SU-DHL-6 (cell line): ENCODE measurements at regions not wholly inside any gene's neighbourhood (a gene's known extent, or its start where the extent isn't known, plus 50 kb on each side); places are given as distances from the start of the nearest gene placed in this dataset.

Experiments
- H2AFZ ChIP-seq: fragments of 200-600 bp; sonication (generic); 2 replicates; pipeline ENCODE4 v1.6.1; 2014; ENCODE audit warnings: low read depth, mild to moderate bottlenecking, moderate library complexity, mixed read lengths, antibody characterized with exemption, low read length; ENCODE audit not compliant: severe bottlenecking
- H3F3A ChIP-seq: fragments of 200-600 bp; shearing (Covaris generic); 2 replicates; pipeline ENCODE4 v1.6.0; 2016; ENCODE audit warnings: antibody characterized with exemption, mild to moderate bottlenecking; ENCODE audit not compliant: insufficient read depth
- H3K27ac ChIP-seq: fragments of 200-600 bp; sonication (generic); 2 replicates; pipeline ENCODE4 v1.5.1; 2016; ENCODE audit warnings: low read depth, mild to moderate bottlenecking, low read length, moderate library complexity, mixed read lengths
- H3K27me3 ChIP-seq: fragments of 200-600 bp; sonication (generic), shearing (Covaris generic); 2 replicates; pipeline ENCODE4 v1.6.0; 2014; ENCODE audit warnings: mild to moderate bottlenecking, low read length
- H3K36me3 ChIP-seq: fragments of 200-600 bp; sonication (generic); 2 replicates; pipeline ENCODE4 v1.6.1; 2014; ENCODE audit warnings: mild to moderate bottlenecking, low read length, mixed read lengths
- H3K4me2 ChIP-seq: fragments of 300-600, 200-600 bp; shearing (Covaris generic), sonication (generic); 2 replicates; pipeline ENCODE4 v1.6.0; 2014; ENCODE audit warnings: low read length, low read depth, mild to moderate bottlenecking; ENCODE audit not compliant: poor library complexity, severe bottlenecking
- H3K4me3 ChIP-seq: fragments of 200-600 bp; sonication (generic); 2 replicates; pipeline ENCODE4 v1.5.1; 2014; ENCODE audit warnings: antibody characterized with exemption, low read length, mild to moderate bottlenecking, mixed read lengths; ENCODE audit not compliant: insufficient read depth, poor library complexity, severe bottlenecking
- H3K79me2 ChIP-seq: fragments of 200-600 bp; sonication (generic); 2 replicates; pipeline ENCODE4 v1.6.1; 2014; ENCODE audit warnings: mild to moderate bottlenecking, low read length, moderate library complexity; ENCODE audit not compliant: insufficient read depth
- H3K9ac ChIP-seq: fragments of 200-600 bp; sonication (generic); 2 replicates; pipeline ENCODE4 v1.7.0; 2014; ENCODE audit warnings: mild to moderate bottlenecking, low read length
- H3K9me2 ChIP-seq: fragments of 200-600 bp; sonication (generic); replicated peaks from 2 replicates; pipeline ENCODE4 v1.6.1; 2014; ENCODE audit warnings: low read length; ENCODE audit not compliant: insufficient read depth
- H3K9me3 ChIP-seq: fragments of 200-600 bp; sonication (generic); 2 replicates; pipeline ENCODE4 v1.6.1; 2014; ENCODE audit warnings: low read length, mixed read lengths; ENCODE audit not compliant: insufficient read depth
- H4K20me1 ChIP-seq: fragments of 200-600 bp; sonication (generic); 2 replicates; pipeline ENCODE4 v1.6.1; 2014; ENCODE audit warnings: low read depth, mild to moderate bottlenecking, antibody characterized with exemption, low read length, moderate library complexity, mixed read lengths
- EZH2phosphoT487 ChIP-seq: fragments of 200-600 bp; sonication (generic), shearing (Covaris generic); conservative IDR thresholded peaks from 2 replicates; pipeline ENCODE4 v1.6.1; 2018; ENCODE audit warnings: mild to moderate bottlenecking, antibody characterized with exemption, low read length, moderate library complexity, mixed read lengths
- TF ChIP-seq, protein P1 (sequence below): fragments of 200-600 bp; sonication (generic); IDR thresholded peaks from one replicate; pipeline ENCODE4 v1.5.1; 2017; ENCODE audit warnings: antibody characterized with exemption, mild to moderate bottlenecking, low read length, moderate library complexity; ENCODE audit not compliant: insufficient read depth, poor library complexity, severe bottlenecking

GRCh38 chr3:8329598-8329997, 172.0 kb upstream of the LMCD1 start:
- Histone ChIP-seq H3K27me3 (no peaks in the 10 kb centered on the region), H3K27ac (no peak overlapping the region), H3K4me3 (no peak overlapping the region), H3K9me3 (no peaks in the 10 kb centered on the region), H3K9ac (no peak overlapping the region), H3K4me2 (no peak overlapping the region), H3K79me2 (no peaks in the 10 kb centered on the region), H3K9me2 (no peaks in the 10 kb centered on the region), H3K36me3 (no peaks in the 10 kb centered on the region), H3F3A (no peaks in the 10 kb centered on the region), H2AFZ (no peak overlapping the region), H4K20me1 (no peaks in the 10 kb centered on the region)
- TF ChIP-seq, protein P1, sequence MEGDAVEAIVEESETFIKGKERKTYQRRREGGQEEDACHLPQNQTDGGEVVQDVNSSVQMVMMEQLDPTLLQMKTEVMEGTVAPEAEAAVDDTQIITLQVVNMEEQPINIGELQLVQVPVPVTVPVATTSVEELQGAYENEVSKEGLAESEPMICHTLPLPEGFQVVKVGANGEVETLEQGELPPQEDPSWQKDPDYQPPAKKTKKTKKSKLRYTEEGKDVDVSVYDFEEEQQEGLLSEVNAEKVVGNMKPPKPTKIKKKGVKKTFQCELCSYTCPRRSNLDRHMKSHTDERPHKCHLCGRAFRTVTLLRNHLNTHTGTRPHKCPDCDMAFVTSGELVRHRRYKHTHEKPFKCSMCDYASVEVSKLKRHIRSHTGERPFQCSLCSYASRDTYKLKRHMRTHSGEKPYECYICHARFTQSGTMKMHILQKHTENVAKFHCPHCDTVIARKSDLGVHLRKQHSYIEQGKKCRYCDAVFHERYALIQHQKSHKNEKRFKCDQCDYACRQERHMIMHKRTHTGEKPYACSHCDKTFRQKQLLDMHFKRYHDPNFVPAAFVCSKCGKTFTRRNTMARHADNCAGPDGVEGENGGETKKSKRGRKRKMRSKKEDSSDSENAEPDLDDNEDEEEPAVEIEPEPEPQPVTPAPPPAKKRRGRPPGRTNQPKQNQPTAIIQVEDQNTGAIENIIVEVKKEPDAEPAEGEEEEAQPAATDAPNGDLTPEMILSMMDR: no peak
- TF ChIP-seq EZH2phosphoT487: no peak

DNA sequence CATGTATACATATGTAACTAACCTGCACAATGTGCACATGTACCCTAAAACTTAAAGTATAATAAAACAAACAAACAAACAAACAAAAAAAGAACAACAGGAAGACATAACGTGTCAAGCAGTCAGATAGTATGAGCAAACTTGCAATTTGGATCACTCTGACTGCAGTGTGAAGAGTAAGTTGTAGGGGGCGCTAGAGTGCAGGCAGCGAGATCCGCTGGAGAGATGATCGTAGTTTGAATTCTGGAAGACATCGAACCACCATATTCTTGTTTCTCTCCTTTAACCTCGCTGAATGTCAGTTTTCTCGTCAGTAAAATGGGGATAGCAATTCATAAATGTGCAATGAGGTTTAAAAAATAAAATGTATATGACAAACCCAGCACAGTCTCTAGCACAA, 165.2 kb upstream of the LMCD1 start:
- Histone ChIP-seq H2AFZ (no peak overlapping the region), H3K79me2 (no peaks in the 10 kb centered on the region), H3F3A (no peaks in the 10 kb centered on the region), H4K20me1 (no peaks in the 10 kb centered on the region), H3K4me3 (no peak overlapping the region), H3K36me3 (no peaks in the 10 kb centered on the region), H3K9me3 (no peaks in the 10 kb centered on the region), H3K27ac (no peak overlapping the region), H3K4me2 (no peak overlapping the region), H3K9ac (no peak overlapping the region), H3K27me3 (no peaks in the 10 kb centered on the region), H3K9me2 (no peaks in the 10 kb centered on the region)
- TF ChIP-seq, protein P1: peak; percentile 53
- no peak for TF ChIP-seq EZH2phosphoT487

DNA sequence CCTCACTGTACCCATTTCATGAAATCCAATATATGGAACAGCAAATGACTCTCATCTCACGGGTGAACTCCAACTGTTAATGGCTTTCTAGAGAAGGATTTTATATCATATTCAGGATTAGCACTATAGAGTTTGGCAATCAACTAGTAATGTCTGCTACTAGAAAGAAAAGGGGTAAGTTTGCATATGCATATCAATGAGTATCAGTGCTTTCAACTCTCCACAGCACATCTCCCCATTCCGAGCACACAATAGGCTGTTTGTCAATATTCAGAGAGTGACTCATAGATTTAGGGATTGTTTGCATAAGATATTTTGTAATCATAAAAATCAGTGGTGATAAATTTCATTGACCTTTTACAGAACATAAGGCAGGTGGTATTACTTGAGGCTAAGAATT, 163.2 kb upstream of the LMCD1 start:
- H2AFZ ChIP-seq: no peak overlapping the region
- no peak for TF ChIP-seq EZH2phosphoT487
- TF ChIP-seq, protein P1: no peak

GRCh38 chr3:8341821-8342247, 159.8 kb upstream of the LMCD1 start:
- Histone ChIP-seq H3K36me3 (peaks cover 14% of the 10 kb centered on the region; the same call in 1 of the 2 replicates), H2AFZ (no peak overlapping the region), H3K9me2 (no peaks in the 10 kb centered on the region), H3F3A (no peaks in the 10 kb centered on the region), H3K27me3 (no peaks in the 10 kb centered on the region), H3K27ac (no peak overlapping the region), H3K4me2 (no peak overlapping the region), H3K9ac (no peak overlapping the region), H4K20me1 (no peaks in the 10 kb centered on the region), H3K9me3 (peaks cover 8% of the 10 kb centered on the region; the same call in 1 of the 2 replicates), H3K4me3 (no peak overlapping the region), H3K79me2 (no peaks in the 10 kb centered on the region)
- TF ChIP-seq, protein P1: no peak
- TF ChIP-seq EZH2phosphoT487: no peak

More for the DNA sequence above, 163.2 kb upstream of the LMCD1 start:
- H4K20me1 ChIP-seq: no peaks in the 10 kb centered on the region
- H3K79me2 ChIP-seq: no peaks in the 10 kb centered on the region
- no peaks in the 10 kb centered on the region for H3K36me3 ChIP-seq
- H3K9me3 ChIP-seq: no peaks in the 10 kb centered on the region
- H3K4me2 ChIP-seq: no peak overlapping the region
- no peaks in the 10 kb centered on the region for H3K9me2 ChIP-seq
- no peaks in the 10 kb centered on the region for H3K27me3 ChIP-seq
- H3K27ac ChIP-seq: no peak overlapping the region
- H3K4me3 ChIP-seq: no peak overlapping the region
- no peaks in the 10 kb centered on the region for H3F3A ChIP-seq
- H3K9ac ChIP-seq: no peak overlapping the region
